GM23338 (cell line): ENCODE measurements at regions not wholly inside any gene's neighbourhood (a gene's known extent, or its start where the extent isn't known, plus 50 kb on each side); places are given as distances from the start of the nearest gene placed in this dataset.
"Not testable (repeated sequence)": the region's sequence is repeated elsewhere in the genome, so short reads cannot be mapped to it uniquely, and the experiment has no call there.

ENCODE experiments used
- CREB1 ChIP-seq: fragments of 250-450 bp; sonication (Bioruptor Pico); IDR thresholded peaks from 2 replicates; pipeline ENCODE4 v1.5.0; 2020; ENCODE audit warnings: low read depth, mild to moderate bottlenecking, moderate library complexity
- EZH2 ChIP-seq: fragments of 200-600 bp; sonication (generic); IDR thresholded peaks from one replicate; pipeline ENCODE4 v1.8.0; 2017; ENCODE audit warnings: antibody characterized with exemption, mild to moderate bottlenecking, low read depth; ENCODE audit not compliant: unreplicated experiment
- EZH2phosphoT487 ChIP-seq: fragments of 200-600 bp; sonication (generic); IDR thresholded peaks from one replicate; pipeline ENCODE4 v1.8.1; 2018; ENCODE audit warnings: antibody characterized with exemption; ENCODE audit not compliant: unreplicated experiment
- NANOG ChIP-seq: IDR thresholded peaks from 2 replicates; pipeline ENCODE4 v1.6.1; 2016; ENCODE audit warnings: antibody characterized with exemption, borderline replicate concordance
- POLR2AphosphoS5 ChIP-seq: IDR thresholded peaks from 2 replicates; pipeline ENCODE4 v1.6.1; 2016; ENCODE audit warnings: antibody characterized with exemption, low read depth
- REST ChIP-seq: IDR thresholded peaks from one replicate; pipeline ENCODE4 v1.6.1; 2018; ENCODE audit warnings: antibody characterized with exemption; ENCODE audit not compliant: unreplicated experiment
- ZNF114 ChIP-seq: fragments of 250-450 bp; sonication (Bioruptor Pico); IDR thresholded peaks from 2 replicates; pipeline ENCODE4 v1.5.0; 2020; ENCODE audit warnings: mild to moderate bottlenecking, moderate library complexity
- ZNF331 ChIP-seq: fragments of 250-450 bp; sonication (Bioruptor Pico); IDR thresholded peaks from 2 replicates; pipeline ENCODE4 v1.5.0; 2020; ENCODE audit warnings: low read depth, mild to moderate bottlenecking, moderate library complexity
- TF ChIP-seq, protein P1 (sequence below), 2 experiments: fragments of 200-600 bp in 1 of 2; sonication (generic) in 1 of 2; conservative IDR thresholded peaks; 2 replicates each; pipeline versions ENCODE4 v1.5.1 to v1.6.1; 2016 to 2017; ENCODE audit warnings: antibody characterized with exemption in 2 of 2, low read depth in 2 of 2, mild to moderate bottlenecking in 2 of 2, moderate library complexity in 1 of 2
- TF ChIP-seq, protein P2 (sequence below): IDR thresholded peaks from 2 replicates; pipeline ENCODE4 v1.6.1; 2016; ENCODE audit warnings: antibody characterized with exemption

GRCh38 chr2:95682889-95683517 lies 91.2 kb downstream of the TRIM43 start:
- TF ChIP-seq, protein P1, sequence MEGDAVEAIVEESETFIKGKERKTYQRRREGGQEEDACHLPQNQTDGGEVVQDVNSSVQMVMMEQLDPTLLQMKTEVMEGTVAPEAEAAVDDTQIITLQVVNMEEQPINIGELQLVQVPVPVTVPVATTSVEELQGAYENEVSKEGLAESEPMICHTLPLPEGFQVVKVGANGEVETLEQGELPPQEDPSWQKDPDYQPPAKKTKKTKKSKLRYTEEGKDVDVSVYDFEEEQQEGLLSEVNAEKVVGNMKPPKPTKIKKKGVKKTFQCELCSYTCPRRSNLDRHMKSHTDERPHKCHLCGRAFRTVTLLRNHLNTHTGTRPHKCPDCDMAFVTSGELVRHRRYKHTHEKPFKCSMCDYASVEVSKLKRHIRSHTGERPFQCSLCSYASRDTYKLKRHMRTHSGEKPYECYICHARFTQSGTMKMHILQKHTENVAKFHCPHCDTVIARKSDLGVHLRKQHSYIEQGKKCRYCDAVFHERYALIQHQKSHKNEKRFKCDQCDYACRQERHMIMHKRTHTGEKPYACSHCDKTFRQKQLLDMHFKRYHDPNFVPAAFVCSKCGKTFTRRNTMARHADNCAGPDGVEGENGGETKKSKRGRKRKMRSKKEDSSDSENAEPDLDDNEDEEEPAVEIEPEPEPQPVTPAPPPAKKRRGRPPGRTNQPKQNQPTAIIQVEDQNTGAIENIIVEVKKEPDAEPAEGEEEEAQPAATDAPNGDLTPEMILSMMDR (conservative IDR thresholded peaks at IDR 0.05; ENCODE audit: low read depth in 2 of 2) = not testable (repeated sequence)
- TF ChIP-seq ZNF114 (CRISPR knock-in tag); EZH2; CREB1; EZH2phosphoT487; NANOG; POLR2AphosphoS5; ZNF331; REST: not testable (repeated sequence)
- TF ChIP-seq, protein P2, sequence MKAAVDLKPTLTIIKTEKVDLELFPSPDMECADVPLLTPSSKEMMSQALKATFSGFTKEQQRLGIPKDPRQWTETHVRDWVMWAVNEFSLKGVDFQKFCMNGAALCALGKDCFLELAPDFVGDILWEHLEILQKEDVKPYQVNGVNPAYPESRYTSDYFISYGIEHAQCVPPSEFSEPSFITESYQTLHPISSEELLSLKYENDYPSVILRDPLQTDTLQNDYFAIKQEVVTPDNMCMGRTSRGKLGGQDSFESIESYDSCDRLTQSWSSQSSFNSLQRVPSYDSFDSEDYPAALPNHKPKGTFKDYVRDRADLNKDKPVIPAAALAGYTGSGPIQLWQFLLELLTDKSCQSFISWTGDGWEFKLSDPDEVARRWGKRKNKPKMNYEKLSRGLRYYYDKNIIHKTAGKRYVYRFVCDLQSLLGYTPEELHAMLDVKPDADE = not testable (repeated sequence)
